A673 (cell line): ENCODE measurements at regions not wholly inside any gene's neighbourhood (a gene's known extent, or its start where the extent isn't known, plus 50 kb on each side); places are given as distances from the start of the nearest gene placed in this dataset.

Source experiments
- EZH2 ChIP-seq: fragments of 200-600 bp; sonication (generic); IDR thresholded peaks from 2 replicates; pipeline ENCODE4 v1.6.1; 2017; ENCODE audit warnings: borderline replicate concordance, low read depth, mild to moderate bottlenecking, mixed read lengths, antibody characterized with exemption, low read length; ENCODE audit not compliant: poor library complexity, severe bottlenecking
- TF ChIP-seq, protein P1 (sequence below): fragments of 300-800, 200-600 bp; sonication (generic); conservative IDR thresholded peaks from 2 replicates; pipeline ENCODE4 v1.5.1; 2017; ENCODE audit warnings: low read depth, mild to moderate bottlenecking, antibody characterized with exemption, low read length, moderate library complexity, mixed read lengths

DNA sequence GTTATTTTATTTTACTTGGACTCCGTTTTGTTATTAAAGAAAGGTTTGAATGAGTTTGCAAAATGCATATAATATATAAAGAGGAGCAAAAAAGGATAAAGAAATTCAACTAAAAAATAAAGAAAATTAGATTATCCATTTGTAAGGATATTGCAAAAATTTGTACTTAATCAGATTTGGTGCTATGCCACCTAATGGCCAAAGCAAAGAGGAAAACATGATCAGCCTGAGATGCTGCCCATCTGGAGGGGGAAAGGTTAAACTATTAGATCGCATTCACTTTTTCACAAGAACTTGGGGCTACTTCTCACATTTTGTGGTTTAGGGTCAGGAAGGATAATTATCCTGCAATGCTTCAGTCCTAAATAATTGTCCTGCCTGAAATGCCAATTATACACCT is 350.6 kb downstream of the MLLT3 start:
- TF ChIP-seq, protein P1, sequence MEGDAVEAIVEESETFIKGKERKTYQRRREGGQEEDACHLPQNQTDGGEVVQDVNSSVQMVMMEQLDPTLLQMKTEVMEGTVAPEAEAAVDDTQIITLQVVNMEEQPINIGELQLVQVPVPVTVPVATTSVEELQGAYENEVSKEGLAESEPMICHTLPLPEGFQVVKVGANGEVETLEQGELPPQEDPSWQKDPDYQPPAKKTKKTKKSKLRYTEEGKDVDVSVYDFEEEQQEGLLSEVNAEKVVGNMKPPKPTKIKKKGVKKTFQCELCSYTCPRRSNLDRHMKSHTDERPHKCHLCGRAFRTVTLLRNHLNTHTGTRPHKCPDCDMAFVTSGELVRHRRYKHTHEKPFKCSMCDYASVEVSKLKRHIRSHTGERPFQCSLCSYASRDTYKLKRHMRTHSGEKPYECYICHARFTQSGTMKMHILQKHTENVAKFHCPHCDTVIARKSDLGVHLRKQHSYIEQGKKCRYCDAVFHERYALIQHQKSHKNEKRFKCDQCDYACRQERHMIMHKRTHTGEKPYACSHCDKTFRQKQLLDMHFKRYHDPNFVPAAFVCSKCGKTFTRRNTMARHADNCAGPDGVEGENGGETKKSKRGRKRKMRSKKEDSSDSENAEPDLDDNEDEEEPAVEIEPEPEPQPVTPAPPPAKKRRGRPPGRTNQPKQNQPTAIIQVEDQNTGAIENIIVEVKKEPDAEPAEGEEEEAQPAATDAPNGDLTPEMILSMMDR: no peak
- no peak for TF ChIP-seq EZH2
